K562 (cell line): ENCODE measurements at regions not wholly inside any gene's neighbourhood (a gene's known extent, or its start where the extent isn't known, plus 50 kb on each side); places are given as distances from the start of the nearest gene placed in this dataset.

ENCODE experiments used
- ATAC-seq: fragments of 200-7000 bp; cut with Tn5 transposase; 3 replicates; pipeline ENCODE4 v1.9.1; 2020; ENCODE audit warnings: moderate library complexity
- BruUV-seq: library from RNA; stranded (reverse); fragments of 400-500 nt; replicated peaks from 2 replicates; lab custom pipeline; 2021; lab: Mats Ljungman, UMichigan
- CTCF ChIA-PET: fragments of 300-600 bp; formaldehyde crosslinking; extraction: SDS; loops from one replicate; lab custom pipeline; 2021; ENCODE audit warnings: low intra/inter-chr PET ratio; lab: Yijun Ruan, JAX
- POLR2A ChIA-PET: fragments of 300-600, 350-650 bp; sonication (Branson Sonifier 250); formaldehyde crosslinking; extraction: SDS; loops from one replicate; lab custom pipeline; 2021; ENCODE audit warnings: antibody characterized with exemption, inconsistent platforms; lab: Yijun Ruan, JAX
- DNase-seq, 4 experiments: peaks; one replicate each; pipeline versions ENCODE4 v3.0.0 to v3.0.0-alpha.2; 2011 to 2018; ENCODE audit warnings: low spot score in 3 of 4, mixed read lengths in 3 of 4; ENCODE audit errors: extremely low read depth in 1 of 4
- FAIRE-seq: peaks from 2 replicates; lab custom pipeline; 2011; peaks lifted over from hg19 to GRCh38; lab: Jason Lieb, UNC
- H2AFZ ChIP-seq: 2 replicates; pipeline ENCODE4 v1.6.0; 2011; ENCODE audit warnings: low read depth, low read length, control low read depth, inconsistent platforms
- H3K27ac ChIP-seq: fragments of 200-600 bp; 3 replicates; pipeline ENCODE4 v1.8.0; 2011; ENCODE audit warnings: low read depth, mild to moderate bottlenecking, control low read depth, inconsistent platforms, low read length, moderate library complexity, mixed read lengths; ENCODE audit errors: extremely low read depth
- H3K27me3 ChIP-seq, 2 experiments: fragments of 300-600 bp in 1 of 2; 2 replicates in 1 of 2; 3 replicates in 1 of 2; pipeline versions ENCODE4 v1.6.0 to v1.8.0; 2011; ENCODE audit warnings: inconsistent platforms in 2 of 2, low read length in 2 of 2, mild to moderate bottlenecking in 1 of 2, mixed read lengths in 1 of 2, moderate library complexity in 1 of 2; ENCODE audit not compliant: control insufficient read depth in 2 of 2, insufficient read depth in 2 of 2
- H3K36me3 ChIP-seq: fragments of 300-600 bp; 3 replicates; pipeline ENCODE4 v1.8.0; 2011; ENCODE audit warnings: mild to moderate bottlenecking, low read length, inconsistent platforms; ENCODE audit not compliant: control insufficient read depth, insufficient read depth
- H3K4me1 ChIP-seq, 2 experiments: fragments of 200-600 bp in 1 of 2; replicated peaks in 1 of 2; 2 replicates in 1 of 2; 3 replicates in 1 of 2; pipeline versions ENCODE4 v1.5.1 to v1.8.0; 2011; ENCODE audit warnings: inconsistent platforms in 2 of 2, low read length in 2 of 2, mild to moderate bottlenecking in 1 of 2, mixed read lengths in 1 of 2, moderate library complexity in 1 of 2; ENCODE audit not compliant: control insufficient read depth in 2 of 2, insufficient read depth in 2 of 2
- H3K4me2 ChIP-seq: 2 replicates; pipeline ENCODE4 v1.6.1; 2011; ENCODE audit warnings: low read length, control low read depth, inconsistent platforms, mixed read lengths; ENCODE audit not compliant: insufficient read depth
- H3K4me3 ChIP-seq: fragments of 200-600 bp; sonication (generic), shearing (Covaris generic); 2 replicates; pipeline ENCODE4 v1.5.1; 2016; ENCODE audit warnings: control low read depth, inconsistent platforms
- H3K79me2 ChIP-seq: fragments of 200-600 bp; 3 replicates; pipeline ENCODE4 v1.8.0; 2011; ENCODE audit warnings: low read length, inconsistent platforms; ENCODE audit not compliant: control insufficient read depth, insufficient read depth
- H3K9ac ChIP-seq, 2 experiments: 2 replicates each; pipeline versions ENCODE4 v1.6.0 to v1.6.1; 2011; ENCODE audit warnings: low read depth in 2 of 2, low read length in 2 of 2, control low read depth in 1 of 2, inconsistent platforms in 1 of 2, mild to moderate bottlenecking in 1 of 2, mixed read lengths in 1 of 2; ENCODE audit not compliant: insufficient read depth in 1 of 2
- H3K9me1 ChIP-seq: one replicate; pipeline ENCODE4 v1.6.0; 2011; ENCODE audit warnings: inconsistent platforms, mild to moderate bottlenecking, low read length, moderate library complexity; ENCODE audit not compliant: control insufficient read depth, insufficient read depth
- H3K9me3 ChIP-seq: replicated peaks from 2 replicates; pipeline ENCODE4 v1.5.1; 2011; ENCODE audit warnings: low read depth, low read length, inconsistent platforms; ENCODE audit not compliant: control insufficient read depth, insufficient read depth
- H4K20me1 ChIP-seq: replicated peaks from 2 replicates; pipeline ENCODE4 v1.6.1; 2011; ENCODE audit warnings: low read length, inconsistent platforms, mixed read lengths; ENCODE audit not compliant: control insufficient read depth, insufficient read depth
- ARID1B ChIP-seq: fragments of 450-650 bp; IDR thresholded peaks from 2 replicates; pipeline ENCODE4 v1.6.1; 2016; ENCODE audit warnings: antibody characterized with exemption, mild to moderate bottlenecking, inconsistent platforms
- ATF1 ChIP-seq, 2 experiments: fragments of 450-650 bp in 1 of 2; IDR thresholded peaks; 2 replicates each; pipeline ENCODE4 v1.6.1; 2016; ENCODE audit warnings: missing compliant biosample characterization in 1 of 2, missing genetic modification characterization in 1 of 2
- CBFA2T2 ChIP-seq: fragments of 450-650 bp; conservative IDR thresholded peaks from 2 replicates; pipeline ENCODE4 v1.6.1; 2017; ENCODE audit warnings: mild to moderate bottlenecking
- CBX1 ChIP-seq: sonication (generic); IDR thresholded peaks from 2 replicates; pipeline ENCODE4 v1.6.1; 2016; ENCODE audit warnings: antibody characterized with exemption, low read depth, mild to moderate bottlenecking
- FIP1L1 ChIP-seq: fragments of 200-400 bp; formaldehyde crosslinking; IDR thresholded peaks from 2 replicates; pipeline ENCODE4 v1.6.1; 2018; ENCODE audit warnings: mild to moderate bottlenecking, low read depth, low read length; ENCODE audit not compliant: poor library complexity, severe bottlenecking
- FOSL1 ChIP-seq: fragments of 200-800 bp; sonication (Bioruptor generic); conservative IDR thresholded peaks from 2 replicates; pipeline ENCODE4 v1.6.1; 2016; ENCODE audit warnings: missing genetic modification characterization, missing compliant biosample characterization
- HDAC1 ChIP-seq, 2 experiments: fragments of 450-650 bp; IDR thresholded peaks; 2 replicates each; pipeline ENCODE4 v1.6.1; 2016 to 2017; ENCODE audit warnings: inconsistent platforms in 1 of 2, mild to moderate bottlenecking in 1 of 2, moderate library complexity in 1 of 2
- HMGN3 ChIP-seq: IDR thresholded peaks from 2 replicates; pipeline ENCODE4 v1.6.1; 2011; ENCODE audit warnings: borderline replicate concordance, low read depth, mild to moderate bottlenecking, mixed read lengths, low read length; ENCODE audit not compliant: insufficient read length; ENCODE audit errors: extremely low read depth
- MCM3 ChIP-seq: fragments of 450-650 bp; IDR thresholded peaks from 2 replicates; pipeline ENCODE4 v1.6.1; 2016
- MEIS2 ChIP-seq: fragments of 450-650 bp; IDR thresholded peaks from 2 replicates; pipeline ENCODE4 v1.6.1; 2014; ENCODE audit warnings: mild to moderate bottlenecking; ENCODE audit not compliant: partially characterized antibody
- NCOR1 ChIP-seq: fragments of 450-650 bp; IDR thresholded peaks from 2 replicates; pipeline ENCODE4 v1.6.1; 2016; ENCODE audit warnings: mild to moderate bottlenecking, moderate library complexity
- NFE2L1 ChIP-seq: fragments of 450-650 bp; IDR thresholded peaks from 2 replicates; pipeline ENCODE4 v1.6.1; 2016; ENCODE audit warnings: missing genetic modification characterization, low read depth, mild to moderate bottlenecking, missing compliant biosample characterization, moderate library complexity, borderline replicate concordance
- RFX5 ChIP-seq: IDR thresholded peaks from 2 replicates; pipeline ENCODE4 v1.6.1; 2011; ENCODE audit warnings: low read depth, mild to moderate bottlenecking, improper control_type of control experiment, low read length
- SOX6 ChIP-seq: fragments of 450-650 bp; IDR thresholded peaks from 2 replicates; pipeline ENCODE4 v1.6.1; 2014; ENCODE audit warnings: mild to moderate bottlenecking
- TEAD4 ChIP-seq, 2 experiments: sonication (generic) in 1 of 2; formaldehyde crosslinking in 1 of 2; IDR thresholded peaks; 2 replicates each; pipeline versions ENCODE4 v1.6.1 to v1.8.0; 2012 to 2022; ENCODE audit warnings: borderline replicate concordance in 1 of 2, inconsistent platforms in 1 of 2, low read length in 1 of 2, mild to moderate bottlenecking in 1 of 2, missing genetic modification reagents in 1 of 2
- ZC3H4 ChIP-seq: sonication (generic); formaldehyde crosslinking; IDR thresholded peaks from 2 replicates; pipeline ENCODE4 v1.9.0; 2021; ENCODE audit warnings: missing genetic modification reagents, borderline replicate concordance
- ZEB2 ChIP-seq: fragments of 450-650 bp; IDR thresholded peaks from 2 replicates; pipeline ENCODE4 v1.6.1; 2016
- in situ Hi-C: fragments of 300-500 bp; cut with MboI; formaldehyde crosslinking; loops from 4 replicates; pipeline ENCODE4 v1.15.0; 2018; ENCODE audit warnings: inconsistent platforms, mixed read lengths
- intact Hi-C: fragments of 100-400 bp; cut with micrococcal nuclease; formaldehyde crosslinking; loops from 2 replicates; pipeline ENCODE4 v1.14.2; 2022
- TF ChIP-seq, protein P1 (sequence below): IDR thresholded peaks from 2 replicates; pipeline ENCODE4 v1.6.1; 2014; ENCODE audit warnings: antibody characterized with exemption
- TF ChIP-seq, protein P2 (sequence below): fragments of 250-450 bp; sonication (Bioruptor Pico); IDR thresholded peaks from 2 replicates; pipeline ENCODE4 v1.8.0; 2021; ENCODE audit warnings: mild to moderate bottlenecking, moderate library complexity
- TF ChIP-seq, protein P3 (sequence below): fragments of 200-800 bp; sonication (Bioruptor generic); IDR thresholded peaks from 2 replicates; pipeline ENCODE4 v1.6.1; 2017; ENCODE audit warnings: missing genetic modification characterization, missing compliant biosample characterization

DNA sequence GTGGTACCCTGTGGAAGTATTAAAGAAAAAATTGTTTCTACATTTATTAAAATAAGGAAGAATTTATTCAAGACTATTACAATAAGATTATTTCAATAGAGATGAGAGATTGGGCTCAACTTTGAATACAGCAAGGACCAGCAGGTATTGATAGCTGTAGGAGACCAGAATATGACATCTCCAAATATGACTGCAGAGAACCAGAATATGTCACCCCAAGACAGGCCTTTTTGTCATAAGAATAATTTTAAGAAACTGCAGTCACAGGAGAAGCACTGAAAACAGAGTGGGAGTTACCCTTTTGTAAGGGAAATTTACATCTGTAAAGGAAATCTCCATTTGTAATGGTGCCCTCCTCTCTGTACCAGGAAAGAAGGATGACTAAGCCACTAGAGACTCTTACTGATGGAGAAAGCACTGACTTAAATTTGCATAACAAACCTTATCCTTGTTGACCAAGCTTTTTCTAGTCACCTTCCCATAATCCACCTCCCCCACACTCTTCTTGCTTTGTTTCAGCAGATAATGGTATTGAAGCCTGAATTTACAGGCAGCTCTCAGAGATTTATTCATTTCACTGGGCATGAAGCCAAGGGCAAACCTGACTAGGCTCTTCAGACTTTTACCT is 145.1 kb upstream of the RMP24 start:
- H3K9me3 ChIP-seq, result no peaks in the 10 kb centered on the region
- no TSS peak for BruUV-seq
- no peaks in the 10 kb centered on the region for H4K20me1 ChIP-seq
- no peaks in the 10 kb centered on the region for H3K36me3 ChIP-seq
- H2AFZ ChIP-seq, result no peak overlapping the region
- H3K9me1 ChIP-seq, result no peaks in the 10 kb centered on the region
- ChIA-PET CTCF (no interaction called here), POLR2A (interaction anchor here (1.2 to 1.4 kb wide), 2 partner anchors 10 to 12 kb away, joined by 3 to 4 read pairs; no protein-coding TSS in a partner anchor)
- H3K79me2 ChIP-seq, result no peaks in the 10 kb centered on the region
- H3K4me1 ChIP-seq, result peaks cover 0 to 7% of the 10 kb centered on the region in 2 experiments; a peak in 1 of 5 replicates
- ATAC-seq, result peak; percentile 48
- H3K4me2 ChIP-seq, result no peak overlapping the region
- in situ Hi-C loops (no loop called here), intact Hi-C loops (no loop called here)
- H3K4me3 ChIP-seq, result no peak overlapping the region
- no peak for FAIRE-seq
- H3K27ac ChIP-seq, result no peak overlapping the region
- DNase-seq, result peak in 2 of 4 experiments; percentile 17 to 43
- peaks cover 0 to 4% of the 10 kb centered on the region in 2 experiments; a peak in 1 of 5 replicates for H3K27me3 ChIP-seq
- H3K9ac ChIP-seq, result no peak overlapping the region
- TF ChIP-seq MEIS2, result peak; percentile 38
- TF ChIP-seq, protein P1, sequence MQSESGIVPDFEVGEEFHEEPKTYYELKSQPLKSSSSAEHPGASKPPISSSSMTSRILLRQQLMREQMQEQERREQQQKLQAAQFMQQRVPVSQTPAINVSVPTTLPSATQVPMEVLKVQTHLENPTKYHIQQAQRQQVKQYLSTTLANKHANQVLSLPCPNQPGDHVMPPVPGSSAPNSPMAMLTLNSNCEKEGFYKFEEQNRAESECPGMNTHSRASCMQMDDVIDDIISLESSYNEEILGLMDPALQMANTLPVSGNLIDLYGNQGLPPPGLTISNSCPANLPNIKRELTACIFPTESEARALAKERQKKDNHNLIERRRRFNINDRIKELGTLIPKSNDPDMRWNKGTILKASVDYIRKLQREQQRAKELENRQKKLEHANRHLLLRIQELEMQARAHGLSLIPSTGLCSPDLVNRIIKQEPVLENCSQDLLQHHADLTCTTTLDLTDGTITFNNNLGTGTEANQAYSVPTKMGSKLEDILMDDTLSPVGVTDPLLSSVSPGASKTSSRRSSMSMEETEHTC, result no peak
- no peak for TF ChIP-seq CBX1
- TF ChIP-seq, protein P2, sequence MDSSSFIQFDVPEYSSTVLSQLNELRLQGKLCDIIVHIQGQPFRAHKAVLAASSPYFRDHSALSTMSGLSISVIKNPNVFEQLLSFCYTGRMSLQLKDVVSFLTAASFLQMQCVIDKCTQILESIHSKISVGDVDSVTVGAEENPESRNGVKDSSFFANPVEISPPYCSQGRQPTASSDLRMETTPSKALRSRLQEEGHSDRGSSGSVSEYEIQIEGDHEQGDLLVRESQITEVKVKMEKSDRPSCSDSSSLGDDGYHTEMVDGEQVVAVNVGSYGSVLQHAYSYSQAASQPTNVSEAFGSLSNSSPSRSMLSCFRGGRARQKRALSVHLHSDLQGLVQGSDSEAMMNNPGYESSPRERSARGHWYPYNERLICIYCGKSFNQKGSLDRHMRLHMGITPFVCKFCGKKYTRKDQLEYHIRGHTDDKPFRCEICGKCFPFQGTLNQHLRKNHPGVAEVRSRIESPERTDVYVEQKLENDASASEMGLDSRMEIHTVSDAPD, result no peak
- peak; percentile 40; the same call in 1 of the 2 replicates for TF ChIP-seq CBFA2T2
- TF ChIP-seq HMGN3, result no peak
- no peak for TF ChIP-seq ATF1 (CRISPR knock-in tag; IDR thresholded peaks at IDR 0.05)
- TF ChIP-seq ATF1 (tag; IDR thresholded peaks at IDR 0.05), result no peak
- TF ChIP-seq MCM3, result no peak
- TF ChIP-seq NFE2L1 (tag), result no peak
- TF ChIP-seq ZC3H4 (CRISPR knock-in tag), result no peak
- TF ChIP-seq RFX5, result no peak
- TF ChIP-seq NCOR1, result peak; percentile 22; the same call in 1 of the 2 replicates
- TF ChIP-seq FIP1L1, result no peak
- TF ChIP-seq HDAC1 (IDR thresholded peaks at IDR 0.05), result peak in 1 of 2 experiments; percentile 50; a peak in 1 of 4 replicates
- TF ChIP-seq, protein P3, sequence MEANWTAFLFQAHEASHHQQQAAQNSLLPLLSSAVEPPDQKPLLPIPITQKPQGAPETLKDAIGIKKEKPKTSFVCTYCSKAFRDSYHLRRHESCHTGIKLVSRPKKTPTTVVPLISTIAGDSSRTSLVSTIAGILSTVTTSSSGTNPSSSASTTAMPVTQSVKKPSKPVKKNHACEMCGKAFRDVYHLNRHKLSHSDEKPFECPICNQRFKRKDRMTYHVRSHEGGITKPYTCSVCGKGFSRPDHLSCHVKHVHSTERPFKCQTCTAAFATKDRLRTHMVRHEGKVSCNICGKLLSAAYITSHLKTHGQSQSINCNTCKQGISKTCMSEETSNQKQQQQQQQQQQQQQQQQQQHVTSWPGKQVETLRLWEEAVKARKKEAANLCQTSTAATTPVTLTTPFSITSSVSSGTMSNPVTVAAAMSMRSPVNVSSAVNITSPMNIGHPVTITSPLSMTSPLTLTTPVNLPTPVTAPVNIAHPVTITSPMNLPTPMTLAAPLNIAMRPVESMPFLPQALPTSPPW (CRISPR knock-in tag), result no peak
- peak; percentile 23; the same call in 1 of the 2 replicates for TF ChIP-seq TEAD4 (IDR thresholded peaks at IDR 0.05; ENCODE audit: low read length)
- no peak for TF ChIP-seq TEAD4 (CRISPR knock-in tag; IDR thresholded peaks at IDR 0.05; ENCODE audit: borderline replicate concordance)
- TF ChIP-seq ARID1B, result peak; percentile 64
- no peak for TF ChIP-seq ZEB2
- TF ChIP-seq SOX6, result peak; percentile 88
- TF ChIP-seq FOSL1 (tag), result 0 out of 2 replicates have a peak, but pooled peaks have one; percentile 23
